ENCODE measurements at regions not wholly inside any gene's neighbourhood (a gene's known extent, or its start where the extent isn't known, plus 50 kb on each side); places are given as distances from the start of the nearest gene placed in this dataset.
A peak's percentile ranks its signal among the peaks of the same experiment; 100 is the strongest.

- ChIA-PET CTCF (no interaction called here), POLR2A (ENCODE audit: unreplicated experiment) (no interaction called here)
- Histone ChIP-seq H3K27me3 (ENCODE audit: low read length) (no peaks in the 10 kb centered on the region), H3K9me3 (ENCODE audit: low read length) (no peaks in the 10 kb centered on the region), H2AFZ (ENCODE audit: low read length) (no peak overlapping the region), H3K9ac (ENCODE audit: low read length) (peak overlapping the region; percentile 53), H3K27ac (ENCODE audit: low read length) (peak overlapping the region; percentile 90), H3K4me1 (ENCODE audit: insufficient read depth, low read length) (peaks cover 96% of the 10 kb centered on the region), H3K9me2 (replicated peaks; ENCODE audit: low read length) (no peaks in the 10 kb centered on the region), H3K36me3 (ENCODE audit: low read depth, low read length) (no peaks in the 10 kb centered on the region), H4K20me1 (ENCODE audit: low read length) (no peaks in the 10 kb centered on the region), H3K4me3 (ENCODE audit: low read length) (no peak overlapping the region), H3F3A (ENCODE audit: low read length, unreplicated experiment) (peaks cover 16% of the 10 kb centered on the region), H3K4me2 (ENCODE audit: low read length) (peak overlapping the region; percentile 55), H3K79me2 (ENCODE audit: low read length) (no peaks in the 10 kb centered on the region)
- intact Hi-C loops (cut with micrococcal nuclease): no loop called here
- ATAC-seq (no peak), DNase-seq (peak; percentile 67)
- TF ChIP-seq CTCF (conservative IDR thresholded peaks at IDR 0.05; ENCODE audit: low read depth, low read length) (no peak), EZH2phosphoT487 (IDR thresholded peaks at IDR 0.05; ENCODE audit: borderline replicate concordance, low read length) (no peak), EZH2 (IDR thresholded peaks at IDR 0.05; ENCODE audit: low read length, unreplicated experiment) (no peak)
- BruUV-seq (replicated peaks): no TSS peak
Measured at GRCh38 chr1:100626397-100626796, 88.5 kb downstream of the GPR88 start.

- Histone ChIP-seq H3K4me3 (ENCODE audit: low read length) (no peak overlapping the region), H3K27ac (ENCODE audit: low read length) (peak overlapping the region; percentile 90), H3K4me1 (ENCODE audit: insufficient read depth, low read length) (peaks cover 94% of the 10 kb centered on the region), H3F3A (ENCODE audit: low read length, unreplicated experiment) (peaks cover 12% of the 10 kb centered on the region), H3K36me3 (ENCODE audit: low read depth, low read length) (no peaks in the 10 kb centered on the region), H2AFZ (ENCODE audit: low read length) (peak overlapping the region; percentile 43; the same call in 1 of the 2 replicates), H3K9me3 (ENCODE audit: low read length) (no peaks in the 10 kb centered on the region), H3K4me2 (ENCODE audit: low read length) (peak overlapping the region; percentile 55), H3K9ac (ENCODE audit: low read length) (peak overlapping the region; percentile 53), H3K27me3 (ENCODE audit: low read length) (no peaks in the 10 kb centered on the region), H4K20me1 (ENCODE audit: low read length) (no peaks in the 10 kb centered on the region), H3K9me2 (replicated peaks; ENCODE audit: low read length) (no peaks in the 10 kb centered on the region), H3K79me2 (ENCODE audit: low read length) (no peaks in the 10 kb centered on the region)
- TF ChIP-seq EZH2phosphoT487 (IDR thresholded peaks at IDR 0.05; ENCODE audit: borderline replicate concordance, low read length): no peak
- no peak for TF ChIP-seq EZH2 (IDR thresholded peaks at IDR 0.05; ENCODE audit: low read length, unreplicated experiment)
- no peak for TF ChIP-seq CTCF (conservative IDR thresholded peaks at IDR 0.05; ENCODE audit: low read depth, low read length)
- ChIA-PET POLR2A (ENCODE audit: unreplicated experiment) (no interaction called here), CTCF (no interaction called here)
- DNase-seq: peak; percentile 86
- peak; percentile 57 for ATAC-seq
- intact Hi-C loops (cut with micrococcal nuclease): no loop called here
- BruUV-seq (replicated peaks): no TSS peak
Measured at GRCh38 chr1:100627054-100627716, 89.2 kb downstream of the GPR88 start.

GRCh38 chr1:100627936-100628335, 90.0 kb downstream of the GPR88 start:
- Histone ChIP-seq H3K9me2 (replicated peaks; ENCODE audit: low read length) (no peaks in the 10 kb centered on the region), H3K27me3 (ENCODE audit: low read length) (no peaks in the 10 kb centered on the region), H3K79me2 (ENCODE audit: low read length) (no peaks in the 10 kb centered on the region), H4K20me1 (ENCODE audit: low read length) (no peaks in the 10 kb centered on the region), H3K9me3 (ENCODE audit: low read length) (no peaks in the 10 kb centered on the region), H3K36me3 (ENCODE audit: low read depth, low read length) (no peaks in the 10 kb centered on the region), H3K4me2 (ENCODE audit: low read length) (peak overlapping the region; percentile 55; the same call in 1 of the 2 replicates), H3F3A (ENCODE audit: low read length, unreplicated experiment) (peaks cover 12% of the 10 kb centered on the region), H3K4me1 (ENCODE audit: insufficient read depth, low read length) (peaks cover 86% of the 10 kb centered on the region), H2AFZ (ENCODE audit: low read length) (no peak overlapping the region), H3K4me3 (ENCODE audit: low read length) (no peak overlapping the region), H3K27ac (ENCODE audit: low read length) (peak overlapping the region; percentile 90), H3K9ac (ENCODE audit: low read length) (no peak overlapping the region)
- intact Hi-C loops (cut with micrococcal nuclease): no loop called here
- TF ChIP-seq EZH2 (IDR thresholded peaks at IDR 0.05; ENCODE audit: low read length, unreplicated experiment) (no peak), EZH2phosphoT487 (IDR thresholded peaks at IDR 0.05; ENCODE audit: borderline replicate concordance, low read length) (no peak), CTCF (conservative IDR thresholded peaks at IDR 0.05; ENCODE audit: low read depth, low read length) (no peak)
- no peak for DNase-seq
- ChIA-PET CTCF (no interaction called here), POLR2A (ENCODE audit: unreplicated experiment) (no interaction called here)
- no peak for ATAC-seq
- no TSS peak for BruUV-seq (replicated peaks)

Data from PC-3 (cell line).